LNCaP clone FGC (cell line): ENCODE measurements at regions not wholly inside any gene's neighbourhood (a gene's known extent, or its start where the extent isn't known, plus 50 kb on each side); places are given as distances from the start of the nearest gene placed in this dataset.

Experiments used
- DNase-seq: peaks from one replicate; pipeline ENCODE4 v3.0.0-alpha.2; 2011; ENCODE audit warnings: low read depth
- H3K4me3 ChIP-seq: 2 replicates; pipeline ENCODE4 v1.5.1; 2011; ENCODE audit warnings: mild to moderate bottlenecking, low read depth, low read length, control low read depth
- TF ChIP-seq, protein P1 (sequence below): IDR thresholded peaks from 2 replicates; pipeline ENCODE4 v1.5.1; 2012; ENCODE audit warnings: mild to moderate bottlenecking; ENCODE audit not compliant: control insufficient read depth, insufficient read depth; ENCODE audit errors: extremely low read depth

DNA sequence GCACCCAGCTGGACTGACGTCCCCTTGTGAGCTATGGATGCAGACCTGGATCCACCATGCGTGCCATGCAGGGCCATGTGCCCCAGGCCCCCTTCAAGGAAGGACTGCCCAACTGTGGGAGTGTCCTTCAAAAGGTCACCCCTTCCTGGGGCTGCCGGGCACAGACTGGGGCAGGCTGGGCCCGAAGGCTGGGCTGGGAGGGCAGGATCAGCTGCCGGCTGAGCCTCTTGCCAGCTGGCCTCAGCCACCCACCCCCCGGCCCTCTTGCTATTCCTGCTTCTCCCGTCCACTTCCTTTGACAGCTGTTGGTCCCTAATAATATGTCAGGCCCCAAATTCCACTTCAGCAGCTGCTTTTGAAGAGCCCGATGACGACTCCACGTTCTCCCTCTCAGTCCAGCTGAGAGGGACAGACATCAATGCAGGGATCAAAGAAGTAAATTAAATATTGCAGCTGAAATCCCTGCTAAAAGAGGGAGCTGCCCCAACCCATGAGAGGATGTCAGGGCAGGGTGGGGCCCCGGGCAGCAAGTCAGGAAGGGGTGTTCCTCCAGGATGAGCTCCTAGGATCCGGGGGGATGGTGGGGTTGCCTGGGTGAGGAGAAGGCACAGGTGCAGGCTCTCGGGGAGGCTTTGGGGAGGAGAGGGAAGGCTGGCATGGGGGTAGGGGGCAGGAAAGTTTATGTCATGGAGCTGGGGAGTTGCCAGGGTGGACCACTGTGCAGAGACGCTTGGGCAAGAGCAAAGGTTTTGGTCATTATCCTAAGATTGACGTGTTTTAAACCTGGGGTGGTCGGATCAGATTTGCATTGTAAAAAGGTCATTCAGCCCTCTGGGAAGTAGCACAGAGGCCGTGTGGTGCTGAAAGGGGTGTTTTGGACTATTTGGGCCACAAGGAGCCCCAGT lies 185.0 kb downstream of the ANKRD60 start:
- DNase-seq: no peak
- H3K4me3 ChIP-seq: no peak overlapping the region
- TF ChIP-seq, protein P1, sequence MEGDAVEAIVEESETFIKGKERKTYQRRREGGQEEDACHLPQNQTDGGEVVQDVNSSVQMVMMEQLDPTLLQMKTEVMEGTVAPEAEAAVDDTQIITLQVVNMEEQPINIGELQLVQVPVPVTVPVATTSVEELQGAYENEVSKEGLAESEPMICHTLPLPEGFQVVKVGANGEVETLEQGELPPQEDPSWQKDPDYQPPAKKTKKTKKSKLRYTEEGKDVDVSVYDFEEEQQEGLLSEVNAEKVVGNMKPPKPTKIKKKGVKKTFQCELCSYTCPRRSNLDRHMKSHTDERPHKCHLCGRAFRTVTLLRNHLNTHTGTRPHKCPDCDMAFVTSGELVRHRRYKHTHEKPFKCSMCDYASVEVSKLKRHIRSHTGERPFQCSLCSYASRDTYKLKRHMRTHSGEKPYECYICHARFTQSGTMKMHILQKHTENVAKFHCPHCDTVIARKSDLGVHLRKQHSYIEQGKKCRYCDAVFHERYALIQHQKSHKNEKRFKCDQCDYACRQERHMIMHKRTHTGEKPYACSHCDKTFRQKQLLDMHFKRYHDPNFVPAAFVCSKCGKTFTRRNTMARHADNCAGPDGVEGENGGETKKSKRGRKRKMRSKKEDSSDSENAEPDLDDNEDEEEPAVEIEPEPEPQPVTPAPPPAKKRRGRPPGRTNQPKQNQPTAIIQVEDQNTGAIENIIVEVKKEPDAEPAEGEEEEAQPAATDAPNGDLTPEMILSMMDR: no peak

DNA sequence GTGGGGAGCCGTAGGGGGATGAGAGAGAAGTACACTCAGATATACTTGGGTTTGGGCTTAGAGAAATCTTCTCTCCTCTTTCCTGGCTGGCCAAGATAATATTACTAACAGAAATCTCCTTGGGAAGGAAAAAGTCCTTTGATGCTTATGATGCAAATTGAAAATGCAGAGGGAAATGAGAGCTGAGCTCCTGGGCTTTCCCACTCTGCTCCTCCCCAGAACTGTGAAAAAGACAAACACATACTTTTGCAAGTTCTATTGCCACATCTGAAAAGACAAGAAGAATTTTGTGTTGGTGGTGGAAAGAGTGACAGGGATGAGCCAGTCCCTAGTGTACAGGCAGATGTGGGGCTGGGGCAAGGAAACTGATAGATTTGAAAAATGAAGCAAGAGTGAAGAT lies 185.9 kb downstream of the ANKRD60 start:
- no peak for DNase-seq
- H3K4me3 ChIP-seq: no peak overlapping the region
- TF ChIP-seq, protein P1: no peak

DNA sequence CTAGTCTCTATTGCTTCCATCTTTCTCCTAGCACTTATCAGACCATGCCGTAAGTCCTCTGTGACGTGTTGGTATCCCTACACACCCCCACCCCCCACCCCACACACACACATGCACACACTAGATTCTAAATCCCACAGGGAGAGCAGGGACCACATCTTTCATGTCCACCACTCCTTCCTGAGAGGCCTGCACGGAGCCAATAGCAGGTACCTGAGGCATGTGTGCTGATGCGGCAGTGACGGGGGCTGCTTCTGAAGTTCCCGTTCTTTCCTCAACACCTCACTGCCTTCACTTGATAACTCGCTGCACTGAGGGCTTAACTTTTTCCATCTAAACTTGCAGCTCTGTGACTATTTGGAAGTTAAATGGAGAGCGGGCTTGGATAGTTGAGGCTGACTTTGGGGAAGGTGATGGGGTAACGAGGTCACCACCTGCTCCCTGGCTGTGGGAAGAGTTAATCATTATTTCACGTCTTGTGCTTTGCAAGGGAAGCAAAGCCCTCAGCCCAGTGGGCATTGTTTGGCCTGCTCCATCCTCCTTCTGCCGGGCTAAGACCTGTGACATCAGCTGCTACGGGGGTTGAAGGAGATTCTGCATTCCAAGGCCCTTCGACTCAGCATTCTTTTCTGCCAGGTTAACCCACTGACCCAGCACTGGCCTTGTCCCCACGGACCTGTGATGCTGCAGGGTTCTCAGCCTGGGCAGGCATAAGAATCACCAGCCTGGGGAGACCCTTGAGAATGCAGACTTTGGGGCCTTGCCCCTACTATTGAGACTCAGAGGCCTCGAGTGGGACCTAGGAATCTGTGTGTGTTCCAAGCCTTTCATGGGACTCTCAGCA lies 187.8 kb downstream of the ANKRD60 start:
- H3K4me3 ChIP-seq: no peak overlapping the region
- DNase-seq: no peak
- TF ChIP-seq, protein P1: no peak

DNA sequence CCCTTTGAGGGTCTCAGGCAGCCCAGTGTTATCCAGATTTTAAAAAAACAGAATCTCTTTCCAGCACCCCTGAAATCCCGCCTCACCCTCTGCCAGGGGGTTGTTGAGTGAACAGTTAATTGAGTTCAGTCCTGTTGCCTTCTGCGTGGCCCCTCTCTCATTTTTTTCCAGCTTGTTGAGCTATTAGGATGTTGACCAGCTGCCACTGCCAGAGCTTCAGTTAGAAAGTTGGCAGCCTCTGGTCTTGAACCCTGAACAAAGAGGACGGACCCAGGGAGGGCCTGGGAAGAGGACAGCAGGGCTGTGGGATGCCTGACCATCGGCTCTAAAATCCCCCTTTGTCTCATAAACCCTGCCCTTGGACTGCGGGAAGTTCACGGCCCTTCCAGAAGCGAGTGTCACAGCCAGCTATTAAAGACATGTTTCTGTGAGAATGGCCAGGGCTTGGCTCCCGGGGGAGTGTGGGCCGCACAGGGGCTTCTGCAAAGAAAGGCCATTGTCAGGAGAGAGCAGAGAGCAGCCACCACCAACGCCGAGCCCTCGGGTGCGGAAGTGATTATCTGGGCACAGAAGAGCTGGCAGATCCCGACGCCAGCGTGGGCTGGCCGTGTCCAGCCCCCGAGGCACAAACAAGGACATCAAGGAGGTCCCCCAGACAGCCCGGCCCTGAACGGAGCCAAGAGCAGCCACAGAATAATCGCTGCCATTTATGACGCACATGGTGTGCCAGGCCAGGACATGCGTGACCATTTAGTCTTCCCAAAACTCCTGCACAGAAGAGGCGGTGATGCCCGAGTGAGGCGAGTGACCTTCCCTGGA lies 189.0 kb downstream of the ANKRD60 start:
- TF ChIP-seq, protein P1: no peak
- no peak overlapping the region for H3K4me3 ChIP-seq
- no peak for DNase-seq

DNA sequence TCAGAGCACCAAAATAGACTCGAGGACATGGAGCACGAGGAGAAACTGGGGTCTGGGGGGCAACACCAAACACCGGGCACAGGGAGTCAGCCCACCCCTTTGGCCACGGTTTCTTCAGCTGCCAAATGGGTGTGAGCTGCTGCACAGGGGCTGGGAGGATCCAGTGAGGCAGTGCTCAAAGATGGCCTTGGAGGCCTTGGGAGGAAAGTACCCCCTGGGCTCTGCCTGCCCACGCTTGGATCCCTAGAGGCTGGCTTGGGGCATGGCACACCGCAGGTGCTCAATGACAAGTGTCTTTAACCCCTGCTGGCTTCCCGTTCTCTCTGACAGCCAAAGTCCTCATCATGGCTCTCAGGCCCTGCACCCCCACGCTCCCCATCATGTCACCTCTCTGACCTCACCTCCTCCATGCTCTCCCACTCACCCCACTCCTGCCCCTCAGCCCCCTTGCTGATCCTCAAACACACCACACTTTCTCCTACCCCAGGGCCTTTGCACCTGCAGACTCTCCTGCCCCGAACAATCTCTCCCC lies 190.3 kb downstream of the ANKRD60 start:
- DNase-seq: no peak
- TF ChIP-seq, protein P1: no peak

DNA sequence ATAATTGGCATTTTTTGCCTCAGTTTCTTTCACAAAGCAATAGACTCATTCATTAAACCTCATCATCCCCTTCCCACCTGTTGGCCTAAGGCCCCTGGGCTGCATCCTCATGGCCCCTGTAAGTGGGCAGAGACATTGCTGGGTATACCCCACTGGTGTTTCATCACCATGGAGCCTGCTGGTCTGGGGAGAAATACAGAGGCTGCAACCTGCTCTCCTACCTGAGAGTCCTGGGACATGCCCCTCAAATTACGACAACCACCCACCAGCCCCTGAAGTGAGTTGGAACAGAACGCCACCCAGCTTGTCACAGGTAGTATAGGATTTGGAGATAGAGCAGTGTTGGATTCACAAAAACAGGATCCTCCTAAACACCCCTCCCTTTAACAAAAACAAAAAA lies 190.8 kb downstream of the ANKRD60 start:
- TF ChIP-seq, protein P1: no peak
- H3K4me3 ChIP-seq: no peak overlapping the region
- DNase-seq: no peak

More for the DNA sequence above, 190.3 kb downstream of the ANKRD60 start:
- no peak overlapping the region for H3K4me3 ChIP-seq
